D721Med (cell line): ENCODE measurements at regions not wholly inside any gene's neighbourhood (a gene's known extent, or its start where the extent isn't known, plus 50 kb on each side); places are given as distances from the start of the nearest gene placed in this dataset.

Source experiments
- DNase-seq: peaks from one replicate; pipeline ENCODE4 v3.0.0; 2011; ENCODE audit warnings: low spot score; ENCODE audit not compliant: insufficient read length
- FAIRE-seq: peaks from 2 replicates; lab custom pipeline; 2011; peaks lifted over from hg19 to GRCh38; lab: Jason Lieb, UNC
- CTCF ChIP-seq: IDR thresholded peaks from 2 replicates; pipeline ENCODE4 v1.5.1; 2012; ENCODE audit warnings: mild to moderate bottlenecking, control low read depth; ENCODE audit not compliant: insufficient read depth; ENCODE audit errors: missing control alignments

GRCh38 chr4:189113389-189113888 is 827.2 kb upstream of the FRG1 start:
- DNase-seq (no peak), FAIRE-seq (no peak)
- no peak for TF ChIP-seq CTCF

- FAIRE-seq (no peak), DNase-seq (no peak)
- TF ChIP-seq CTCF: no peak
These were observed 823.2 kb upstream of the FRG1 start for GRCh38 chr4:189117426-189117825.

- no peak for DNase-seq
- no peak for TF ChIP-seq CTCF
- FAIRE-seq: no peak
These were observed 819.3 kb upstream of the FRG1 start for GRCh38 chr4:189121336-189121735.

- DNase-seq (no peak), FAIRE-seq (no peak)
- TF ChIP-seq CTCF: peak; percentile 33
These were observed 816.4 kb upstream of the FRG1 start for GRCh38 chr4:189124149-189124758.

GRCh38 chr4:189124791-189125190 is 815.9 kb upstream of the FRG1 start:
- no peak for DNase-seq
- no peak for FAIRE-seq
- no peak for TF ChIP-seq CTCF

GRCh38 chr4:189126040-189126439 is 814.6 kb upstream of the FRG1 start:
- no peak for TF ChIP-seq CTCF
- no peak for FAIRE-seq
- DNase-seq: no peak

- no peak for TF ChIP-seq CTCF
- FAIRE-seq (no peak), DNase-seq (no peak)
These were observed 812.3 kb upstream of the FRG1 start for GRCh38 chr4:189128341-189128740.
